22Rv1 (cell line): ENCODE measurements at regions not wholly inside any gene's neighbourhood (a gene's known extent, or its start where the extent isn't known, plus 50 kb on each side); places are given as distances from the start of the nearest gene placed in this dataset.

Source experiments
- H3K27ac ChIP-seq: fragments of 450-650 bp; 2 replicates; pipeline ENCODE4 v1.5.1; 2017
- CTCF ChIP-seq: fragments of 450-650 bp; IDR thresholded peaks from 2 replicates; pipeline ENCODE4 v1.5.1; 2017; ENCODE audit warnings: mild to moderate bottlenecking
- ZFX ChIP-seq: fragments of 450-650 bp; IDR thresholded peaks from 2 replicates; pipeline ENCODE4 v1.6.1; 2017; ENCODE audit warnings: antibody characterized with exemption, borderline replicate concordance

DNA sequence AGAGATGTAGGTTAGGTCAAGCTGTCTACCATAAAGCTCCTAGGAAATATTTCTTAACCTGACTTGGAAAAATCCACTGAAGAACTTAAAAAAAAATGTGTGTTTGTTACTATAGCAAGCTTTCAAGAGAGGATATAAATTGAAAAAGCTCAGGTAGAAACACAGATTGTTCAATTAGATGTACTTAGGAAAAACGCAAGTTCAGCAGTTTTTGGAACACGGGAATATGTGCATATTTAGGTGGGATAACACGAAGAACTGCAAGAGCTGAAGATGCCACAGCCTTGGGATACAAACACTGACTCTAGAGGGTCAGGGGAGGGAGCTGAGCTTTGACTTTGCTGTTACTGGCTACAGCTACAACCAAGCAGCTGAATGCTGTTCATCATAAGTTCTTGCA, 77.8 kb upstream of the FSHB start:
- no peak overlapping the region for H3K27ac ChIP-seq
- TF ChIP-seq ZFX (no peak), CTCF (no peak)

GRCh38 chr11:30155428-30155827, 75.4 kb upstream of the FSHB start:
- no peak overlapping the region for H3K27ac ChIP-seq
- TF ChIP-seq ZFX (no peak), CTCF (no peak)

GRCh38 chr11:30159546-30159945, 71.3 kb upstream of the FSHB start:
- H3K27ac ChIP-seq, result no peak overlapping the region
- TF ChIP-seq ZFX (no peak), CTCF (no peak)

GRCh38 chr11:30165652-30166051, 65.2 kb upstream of the FSHB start:
- TF ChIP-seq ZFX (no peak), CTCF (no peak)
- no peak overlapping the region for H3K27ac ChIP-seq

DNA sequence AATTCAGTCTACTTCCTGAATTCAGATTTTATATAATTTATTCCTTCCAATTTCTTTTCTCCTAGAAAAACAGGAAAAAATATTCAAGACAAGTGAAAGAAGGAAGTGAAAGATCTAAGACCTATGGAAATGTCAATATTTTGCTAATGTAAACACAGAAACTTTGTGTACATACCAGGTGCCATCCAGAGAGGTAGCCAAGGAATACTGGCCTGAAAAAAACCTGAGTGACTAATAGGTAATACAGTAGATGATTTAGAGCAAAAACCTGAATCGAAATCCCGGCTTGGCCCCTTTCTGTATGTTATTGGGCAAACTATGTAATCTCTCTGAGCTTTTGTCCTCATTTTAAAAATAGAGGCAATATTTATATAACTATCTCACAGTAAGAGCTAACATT, 59.2 kb upstream of the FSHB start:
- TF ChIP-seq CTCF (no peak), ZFX (no peak)
- peak overlapping the region; percentile 21 for H3K27ac ChIP-seq

GRCh38 chr11:30172158-30172557, 58.7 kb upstream of the FSHB start:
- H3K27ac ChIP-seq, result peak overlapping the region; percentile 21
- TF ChIP-seq ZFX, result no peak
- TF ChIP-seq CTCF, result no peak

- H3K27ac ChIP-seq, result peak overlapping the region; percentile 21
- no peak for TF ChIP-seq CTCF
- no peak for TF ChIP-seq ZFX
Measured at GRCh38 chr11:30172883-30173311, 57.9 kb upstream of the FSHB start.
